ENCODE measurements at regions not wholly inside any gene's neighbourhood (a gene's known extent, or its start where the extent isn't known, plus 50 kb on each side); places are given as distances from the start of the nearest gene placed in this dataset.

GRCh38 chr10:121182219-121182618, 331.1 kb downstream of the WDR11 start (continued):
- no peak for TF ChIP-seq YY1 (IDR thresholded peaks at IDR 0.05; ENCODE audit: extremely low read depth, insufficient replicate concordance, low read depth, low read length)
- TF ChIP-seq POLR2A (IDR thresholded peaks at IDR 0.05; ENCODE audit: borderline replicate concordance, extremely low read depth, insufficient read depth, insufficient read length) = no peak
- no peak for TF ChIP-seq JUND (IDR thresholded peaks at IDR 0.05)
- no peak for TF ChIP-seq EZH2phosphoT487 (IDR thresholded peaks at IDR 0.05; ENCODE audit: borderline replicate concordance)
- no peak for TF ChIP-seq ZNF274 (IDR thresholded peaks at IDR 0.05; ENCODE audit: low read depth, low read length)
- TF ChIP-seq SP1 (IDR thresholded peaks at IDR 0.05; ENCODE audit: low read depth) = no peak

GRCh38 chr10:121183236-121183635, 332.1 kb downstream of the WDR11 start:
- no TSS peak for BruUV-seq (replicated peaks)
- Histone ChIP-seq H3K9ac (ENCODE audit: low read length) (no peak overlapping the region), H3K4me3 (replicated peaks in 1 of 2; ENCODE audit: low read depth in 1 of 2, low read length in 2 of 2) (no peak overlapping the region), H3K27ac (ENCODE audit: low read depth, low read length) (no peak overlapping the region), H3K4me2 (ENCODE audit: low read length) (no peak overlapping the region), H3K9me2 (ENCODE audit: insufficient read depth) (no peaks in the 10 kb centered on the region), H3K9me3 (ENCODE audit: control insufficient read depth in 1 of 2, insufficient read depth in 1 of 2, low read depth in 1 of 2, low read length in 2 of 2) (no peaks in the 10 kb centered on the region), H2AFZ (ENCODE audit: low read depth, low read length, poor library complexity, severe bottlenecking) (no peak overlapping the region), H3K36me3 (ENCODE audit: control insufficient read depth in 1 of 2, insufficient read depth in 2 of 2, low read length in 2 of 2) (no peaks in the 10 kb centered on the region), H3K27me3 (ENCODE audit: insufficient read depth, low read length) (peaks cover 5% of the 10 kb centered on the region; the same call in 1 of the 2 replicates), H3K4me1 (ENCODE audit: control insufficient read depth in 1 of 2, insufficient read depth in 2 of 2, low read length in 2 of 2) (0 out of 4 replicates have a peak, but pooled peaks cover 0 to 2% of the 10 kb centered on the region in 2 experiments), H3K79me2 (ENCODE audit: insufficient read depth, low read length) (no peaks in the 10 kb centered on the region), H4K20me1 (ENCODE audit: insufficient read depth) (no peaks in the 10 kb centered on the region)
- ChIA-PET RAD21 (ENCODE audit: low non-redundant PET in 1 of 2, low total read pairs in 2 of 2, uncharacterized antibody in 2 of 2, unreplicated experiment in 2 of 2) (no interaction called here), CTCF (no interaction called here), POLR2A (no interaction called here)
- DNase-seq (ENCODE audit: low read depth, low spot score) (no peak), ATAC-seq (no peak)
- TF ChIP-seq POLR2A (IDR thresholded peaks at IDR 0.05; ENCODE audit: borderline replicate concordance, extremely low read depth, insufficient read depth, insufficient read length) (no peak), EZH2phosphoT487 (IDR thresholded peaks at IDR 0.05; ENCODE audit: borderline replicate concordance) (no peak), FOSL1 (IDR thresholded peaks at IDR 0.05; ENCODE audit: low read depth) (no peak), SIN3A (IDR thresholded peaks at IDR 0.05; ENCODE audit: low read depth) (no peak), ZNF274 (IDR thresholded peaks at IDR 0.05; ENCODE audit: low read depth, low read length) (no peak), ZFX (IDR thresholded peaks at IDR 0.05) (no peak), RAD21 (IDR thresholded peaks at IDR 0.05; ENCODE audit: low read depth) (no peak)
- intact Hi-C loops (cut with micrococcal nuclease) = no loop called here

GRCh38 chr10:121183707-121184106, 332.5 kb downstream of the WDR11 start:
- no TSS peak for BruUV-seq (replicated peaks)
- H3K9ac ChIP-seq (ENCODE audit: low read length) = no peak overlapping the region
- no peak overlapping the region for H3K27ac ChIP-seq (ENCODE audit: low read depth, low read length)
- no peaks in the 10 kb centered on the region for H4K20me1 ChIP-seq (ENCODE audit: insufficient read depth)
- no peak for TF ChIP-seq SIN3A (IDR thresholded peaks at IDR 0.05; ENCODE audit: low read depth)
- no peak for TF ChIP-seq ATF3 (IDR thresholded peaks at IDR 0.05)
- TF ChIP-seq EGR1 (IDR thresholded peaks at IDR 0.05; ENCODE audit: low read depth) = no peak
- no peak for TF ChIP-seq CBX3 (IDR thresholded peaks at IDR 0.05; ENCODE audit: low read depth)
- TF ChIP-seq CTCF (IDR thresholded peaks at IDR 0.05 in 2 of 3, conservative IDR thresholded peaks at IDR 0.05 in 1 of 3; ENCODE audit: borderline replicate concordance in 1 of 3, insufficient read depth in 1 of 3, low read depth in 2 of 3, low read length in 2 of 3) = no peak
- H3K4me3 ChIP-seq (replicated peaks in 1 of 2; ENCODE audit: low read depth in 1 of 2, low read length in 2 of 2) = no peak overlapping the region
- POLR2A ChIA-PET = no interaction called here
- H3K79me2 ChIP-seq (ENCODE audit: insufficient read depth, low read length) = no peaks in the 10 kb centered on the region
- intact Hi-C loops (cut with micrococcal nuclease) = no loop called here
- H2AFZ ChIP-seq (ENCODE audit: low read depth, low read length, poor library complexity, severe bottlenecking) = no peak overlapping the region
- H3K4me2 ChIP-seq (ENCODE audit: low read length) = no peak overlapping the region
- no peaks in the 10 kb centered on the region for H3K9me3 ChIP-seq (ENCODE audit: control insufficient read depth in 1 of 2, insufficient read depth in 1 of 2, low read depth in 1 of 2, low read length in 2 of 2)
- CTCF ChIA-PET = no interaction called here
- H3K9me2 ChIP-seq (ENCODE audit: insufficient read depth) = no peaks in the 10 kb centered on the region
- H3K36me3 ChIP-seq (ENCODE audit: control insufficient read depth in 1 of 2, insufficient read depth in 2 of 2, low read length in 2 of 2) = no peaks in the 10 kb centered on the region
- no peak for DNase-seq (ENCODE audit: low read depth, low spot score)
- H3K4me1 ChIP-seq (ENCODE audit: control insufficient read depth in 1 of 2, insufficient read depth in 2 of 2, low read length in 2 of 2) = 0 out of 4 replicates have a peak, but pooled peaks cover 0 to 2% of the 10 kb centered on the region in 2 experiments
- ATAC-seq = no peak
- RAD21 ChIA-PET (ENCODE audit: low non-redundant PET in 1 of 2, low total read pairs in 2 of 2, uncharacterized antibody in 2 of 2, unreplicated experiment in 2 of 2) = no interaction called here
- H3K27me3 ChIP-seq (ENCODE audit: insufficient read depth, low read length) = peaks cover 5% of the 10 kb centered on the region; the same call in 1 of the 2 replicates
